ENCODE measurements at regions not wholly inside any gene's neighbourhood (a gene's known extent, or its start where the extent isn't known, plus 50 kb on each side); places are given as distances from the start of the nearest gene placed in this dataset.

GRCh38 chr15:62953021-62953420, 89.5 kb upstream of the TPM1 start:
- Mint-ChIP-seq H3K4me3 (no peak overlapping the region), H3K9me3 (no peaks in the 10 kb centered on the region), H3K36me3 (ENCODE audit: low read depth) (no peaks in the 10 kb centered on the region), H3K27me3 (ENCODE audit: insufficient read depth) (peaks cover 20% of the 10 kb centered on the region), H3K27ac (no peak overlapping the region), H3K4me1 (no peaks in the 10 kb centered on the region)
- peaks cover 10% of the 10 kb centered on the region for H3K27me3 ChIP-seq (ENCODE audit: control insufficient read depth, insufficient read depth, low read length, poor library complexity, severe bottlenecking)
- H3K9me3 ChIP-seq (ENCODE audit: control insufficient read depth, low read length), result no peaks in the 10 kb centered on the region
- WGBS, 2 experiments (ENCODE audit: insufficient coverage in 1 of 2, insufficient read length in 1 of 2), result 84 to 92% methylated on average over 20 to 29 of the region's 29 CpGs
- no peak overlapping the region for H3K4me3 ChIP-seq (ENCODE audit: low read length)
- peak; percentile 88 for DNase-seq
- peak; percentile 15 for TF ChIP-seq CTCF (conservative IDR thresholded peaks at IDR 0.05)
- no peak overlapping the region for H3K9ac ChIP-seq (ENCODE audit: extremely low read depth, low read length, poor library complexity, severe bottlenecking)
- H3K27ac ChIP-seq (ENCODE audit: low read depth, low read length), result no peak overlapping the region
- no peaks in the 10 kb centered on the region for H3K4me1 ChIP-seq (ENCODE audit: control insufficient read depth, insufficient read depth, low read length)
- no peaks in the 10 kb centered on the region for H3K36me3 ChIP-seq (ENCODE audit: control insufficient read depth, insufficient read depth, low read length)

GRCh38 chr15:62953496-62954045, 89.0 kb upstream of the TPM1 start:
- no peak for TF ChIP-seq CTCF (conservative IDR thresholded peaks at IDR 0.05)
- peak; percentile 30 for DNase-seq
- Mint-ChIP-seq H3K4me1 (no peaks in the 10 kb centered on the region), H3K36me3 (ENCODE audit: low read depth) (no peaks in the 10 kb centered on the region), H3K9me3 (no peaks in the 10 kb centered on the region), H3K27me3 (ENCODE audit: insufficient read depth) (peaks cover 18% of the 10 kb centered on the region), H3K4me3 (no peak overlapping the region), H3K27ac (no peak overlapping the region)
- no peaks in the 10 kb centered on the region for H3K9me3 ChIP-seq (ENCODE audit: control insufficient read depth, low read length)
- peaks cover 10% of the 10 kb centered on the region for H3K27me3 ChIP-seq (ENCODE audit: control insufficient read depth, insufficient read depth, low read length, poor library complexity, severe bottlenecking)
- H3K4me3 ChIP-seq (ENCODE audit: low read length), result no peak overlapping the region
- WGBS, 2 experiments (ENCODE audit: insufficient coverage in 1 of 2, insufficient read length in 1 of 2), result 95 to 96% methylated on average over 18 to 24 of the region's 24 CpGs
- no peaks in the 10 kb centered on the region for H3K36me3 ChIP-seq (ENCODE audit: control insufficient read depth, insufficient read depth, low read length)
- H3K4me1 ChIP-seq (ENCODE audit: control insufficient read depth, insufficient read depth, low read length), result no peaks in the 10 kb centered on the region
- H3K27ac ChIP-seq (ENCODE audit: low read depth, low read length), result no peak overlapping the region
- no peak overlapping the region for H3K9ac ChIP-seq (ENCODE audit: extremely low read depth, low read length, poor library complexity, severe bottlenecking)

- Histone ChIP-seq H3K36me3 (ENCODE audit: control insufficient read depth, insufficient read depth, low read length) (no peaks in the 10 kb centered on the region), H3K9me3 (ENCODE audit: control insufficient read depth, low read length) (no peaks in the 10 kb centered on the region), H3K27me3 (ENCODE audit: control insufficient read depth, insufficient read depth, low read length, poor library complexity, severe bottlenecking) (no peaks in the 10 kb centered on the region), H3K9ac (ENCODE audit: extremely low read depth, low read length, poor library complexity, severe bottlenecking) (no peak overlapping the region), H3K4me1 (ENCODE audit: control insufficient read depth, insufficient read depth, low read length) (no peaks in the 10 kb centered on the region), H3K4me3 (ENCODE audit: low read length) (no peak overlapping the region), H3K27ac (ENCODE audit: low read depth, low read length) (no peak overlapping the region)
- no peak overlapping the region for H3K4me3 Mint-ChIP-seq
- no peak for TF ChIP-seq CTCF (conservative IDR thresholded peaks at IDR 0.05)
- H3K4me1 Mint-ChIP-seq, result no peaks in the 10 kb centered on the region
- peaks cover 17% of the 10 kb centered on the region for H3K27me3 Mint-ChIP-seq (ENCODE audit: insufficient read depth)
- 92 to 94% methylated on average over 6 of the region's 6 CpGs for WGBS, 2 experiments (ENCODE audit: insufficient coverage in 1 of 2, insufficient read length in 1 of 2)
- H3K9me3 Mint-ChIP-seq, result no peaks in the 10 kb centered on the region
- no peak for DNase-seq
- no peaks in the 10 kb centered on the region for H3K36me3 Mint-ChIP-seq (ENCODE audit: low read depth)
- H3K27ac Mint-ChIP-seq, result no peak overlapping the region
Observed at GRCh38 chr15:62957130-62957529, 85.4 kb upstream of the TPM1 start.

All from endodermal cell (in vitro differentiated cells).